ENCODE measurements at regions not wholly inside any gene's neighbourhood (a gene's known extent, or its start where the extent isn't known, plus 50 kb on each side); places are given as distances from the start of the nearest gene placed in this dataset.

- TF ChIP-seq SETDB1 (IDR thresholded peaks at IDR 0.05; ENCODE audit: insufficient read length, low read length) (peak; percentile 49), ZNF140 (tag by site-specific recombination; IDR thresholded peaks at IDR 0.05) (no peak), ZNF596 (tag by site-specific recombination; IDR thresholded peaks at IDR 0.05) (no peak), FEZF1 (tag by site-specific recombination; IDR thresholded peaks at IDR 0.05) (no peak), INSM2 (tag by site-specific recombination; IDR thresholded peaks at IDR 0.05) (no peak), ZNF585B (tag by site-specific recombination; IDR thresholded peaks at IDR 0.05) (peak; percentile 93), ZNF704 (tag by site-specific recombination; IDR thresholded peaks at IDR 0.05) (no peak), TRIM28 (IDR thresholded peaks at IDR 0.05; ENCODE audit: borderline replicate concordance, low read length) (peak; percentile 27; the same call in 1 of the 2 replicates), ZNF146 (tag by site-specific recombination; IDR thresholded peaks at IDR 0.05) (no peak), ZSCAN30 (tag by site-specific recombination; IDR thresholded peaks at IDR 0.05) (no peak), ZBTB1 (tag by site-specific recombination; IDR thresholded peaks at IDR 0.05) (no peak), GFI1B (tag by site-specific recombination; IDR thresholded peaks at IDR 0.05) (no peak), PRDM1 (tag by site-specific recombination; IDR thresholded peaks at IDR 0.05) (no peak)
- Histone ChIP-seq H3K9me3 (ENCODE audit: control insufficient read depth, insufficient read depth, low read depth, low read length) (no peaks in the 10 kb centered on the region), H3K36me3 (ENCODE audit: control insufficient read depth in 2 of 2, insufficient read depth in 1 of 2, low read length in 2 of 2) (no peaks in the 10 kb centered on the region), H3K4me1 (ENCODE audit: control insufficient read depth, insufficient read depth, low read length) (no peaks in the 10 kb centered on the region), H3K27ac (ENCODE audit: extremely low read depth, low read depth, low read length) (no peak overlapping the region), H3K4me3 (ENCODE audit: low read depth, low read length) (no peak overlapping the region)
- ChIA-PET POLR2A (no interaction called here), CTCF (no interaction called here)
Observed at GRCh38 chr9:20276762-20277161, 345.5 kb downstream of the MLLT3 start.

DNA sequence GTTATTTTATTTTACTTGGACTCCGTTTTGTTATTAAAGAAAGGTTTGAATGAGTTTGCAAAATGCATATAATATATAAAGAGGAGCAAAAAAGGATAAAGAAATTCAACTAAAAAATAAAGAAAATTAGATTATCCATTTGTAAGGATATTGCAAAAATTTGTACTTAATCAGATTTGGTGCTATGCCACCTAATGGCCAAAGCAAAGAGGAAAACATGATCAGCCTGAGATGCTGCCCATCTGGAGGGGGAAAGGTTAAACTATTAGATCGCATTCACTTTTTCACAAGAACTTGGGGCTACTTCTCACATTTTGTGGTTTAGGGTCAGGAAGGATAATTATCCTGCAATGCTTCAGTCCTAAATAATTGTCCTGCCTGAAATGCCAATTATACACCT is 350.6 kb downstream of the MLLT3 start:
- Histone ChIP-seq H3K27ac (ENCODE audit: extremely low read depth, low read depth, low read length) (no peak overlapping the region), H3K4me3 (ENCODE audit: low read depth, low read length) (no peak overlapping the region), H3K36me3 (ENCODE audit: control insufficient read depth in 2 of 2, insufficient read depth in 1 of 2, low read length in 2 of 2) (no peaks in the 10 kb centered on the region), H3K4me1 (ENCODE audit: control insufficient read depth, insufficient read depth, low read length) (no peaks in the 10 kb centered on the region), H3K9me3 (ENCODE audit: control insufficient read depth, insufficient read depth, low read depth, low read length) (no peaks in the 10 kb centered on the region)
- ChIA-PET CTCF (no interaction called here), POLR2A (no interaction called here)
- TF ChIP-seq ZNF704 (tag by site-specific recombination; IDR thresholded peaks at IDR 0.05) = no peak
- no peak for TF ChIP-seq ZNF18 (tag by site-specific recombination; IDR thresholded peaks at IDR 0.05)
- no peak for TF ChIP-seq ZNF140 (tag by site-specific recombination; IDR thresholded peaks at IDR 0.05)
- no peak for TF ChIP-seq HOXD13 (CRISPR knock-in tag; IDR thresholded peaks at IDR 0.05; ENCODE audit: borderline replicate concordance)
- TF ChIP-seq GLIS1 (tag by site-specific recombination; IDR thresholded peaks at IDR 0.05) = no peak
- TF ChIP-seq RBAK (tag by site-specific recombination; IDR thresholded peaks at IDR 0.05) = no peak
- no peak for TF ChIP-seq ZNF580 (tag by site-specific recombination; IDR thresholded peaks at IDR 0.05)
- TF ChIP-seq ZNF214 (tag by site-specific recombination; IDR thresholded peaks at IDR 0.05; ENCODE audit: borderline replicate concordance) = no peak
- TF ChIP-seq ZNF707 (tag by site-specific recombination; IDR thresholded peaks at IDR 0.05) = no peak
- TF ChIP-seq ZNF398 (tag by site-specific recombination; IDR thresholded peaks at IDR 0.05) = no peak
- TF ChIP-seq ZNF639 (tag by site-specific recombination; IDR thresholded peaks at IDR 0.05) = no peak
- TF ChIP-seq, protein P1, sequence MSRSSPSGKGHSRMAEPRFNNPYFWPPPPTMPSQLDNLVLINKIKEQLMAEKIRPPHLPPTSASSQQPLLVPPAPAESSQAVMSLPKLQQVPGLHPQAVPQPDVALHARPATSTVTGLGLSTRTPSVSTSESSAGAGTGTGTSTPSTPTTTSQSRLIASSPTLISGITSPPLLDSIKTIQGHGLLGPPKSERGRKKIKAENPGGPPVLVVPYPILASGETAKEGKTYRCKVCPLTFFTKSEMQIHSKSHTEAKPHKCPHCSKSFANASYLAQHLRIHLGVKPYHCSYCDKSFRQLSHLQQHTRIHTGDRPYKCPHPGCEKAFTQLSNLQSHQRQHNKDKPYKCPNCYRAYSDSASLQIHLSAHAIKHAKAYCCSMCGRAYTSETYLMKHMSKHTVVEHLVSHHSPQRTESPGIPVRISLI (tag by site-specific recombination; IDR thresholded peaks at IDR 0.05) = no peak

Data from HEK293 (cell line).